ENCODE measurements at regions not wholly inside any gene's neighbourhood (a gene's known extent, or its start where the extent isn't known, plus 50 kb on each side); places are given as distances from the start of the nearest gene placed in this dataset.

- TF ChIP-seq CTCF (IDR thresholded peaks at IDR 0.05; ENCODE audit: low read depth, low read length, missing control alignments): no peak
- no peak overlapping the region for H3K4me3 ChIP-seq (replicated peaks; ENCODE audit: low read depth, low read length)
- no peak for DNase-seq (ENCODE audit: extremely low read depth, low read depth)
These were observed 235.5 kb upstream of the ACVR2A start for GRCh38 chr2:147609301-147609700.

GRCh38 chr2:147607379-147607778 lies 237.4 kb upstream of the ACVR2A start:
- H3K4me3 ChIP-seq (replicated peaks; ENCODE audit: low read depth, low read length): no peak overlapping the region
- DNase-seq (ENCODE audit: extremely low read depth, low read depth): no peak
- TF ChIP-seq CTCF (IDR thresholded peaks at IDR 0.05; ENCODE audit: low read depth, low read length, missing control alignments): no peak

DNA sequence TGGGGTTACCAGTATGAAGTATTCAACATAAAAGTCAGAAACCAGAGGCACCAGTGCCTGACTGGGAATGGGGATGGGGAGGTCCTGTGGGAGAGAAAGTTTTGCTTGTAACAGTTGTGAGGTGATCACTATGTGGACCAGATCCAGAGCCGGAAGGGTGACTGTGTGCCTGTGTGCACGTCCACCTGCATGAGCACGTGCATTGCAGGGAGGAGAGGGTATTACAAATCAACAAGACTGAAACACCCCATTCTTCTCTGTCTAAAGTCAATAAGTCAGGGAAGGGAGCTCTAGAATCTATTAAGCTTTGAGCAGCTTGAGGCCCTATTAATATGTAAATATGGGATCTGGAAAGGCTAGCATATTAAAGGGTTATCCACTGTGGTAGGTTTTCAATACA lies 241.0 kb upstream of the ACVR2A start:
- no peak overlapping the region for H3K4me3 ChIP-seq (replicated peaks; ENCODE audit: low read depth, low read length)
- no peak for TF ChIP-seq CTCF (IDR thresholded peaks at IDR 0.05; ENCODE audit: low read depth, low read length, missing control alignments)
- DNase-seq (ENCODE audit: extremely low read depth, low read depth): no peak

- no peak for TF ChIP-seq CTCF (IDR thresholded peaks at IDR 0.05; ENCODE audit: low read depth, low read length, missing control alignments)
These were observed 241.4 kb upstream of the ACVR2A start for GRCh38 chr2:147603447-147603846.

GRCh38 chr2:147600646-147601045 lies 244.2 kb upstream of the ACVR2A start:
- no peak for TF ChIP-seq CTCF (IDR thresholded peaks at IDR 0.05; ENCODE audit: low read depth, low read length, missing control alignments)
- no peak overlapping the region for H3K4me3 ChIP-seq (replicated peaks; ENCODE audit: low read depth, low read length)
- DNase-seq (ENCODE audit: extremely low read depth, low read depth): no peak

More at GRCh38 chr2:147603447-147603846, 241.4 kb upstream of the ACVR2A start:
- DNase-seq (ENCODE audit: extremely low read depth, low read depth): no peak
- H3K4me3 ChIP-seq (replicated peaks; ENCODE audit: low read depth, low read length): no peak overlapping the region

GRCh38 chr2:147600223-147600622 lies 244.6 kb upstream of the ACVR2A start:
- H3K4me3 ChIP-seq (replicated peaks; ENCODE audit: low read depth, low read length): no peak overlapping the region
- no peak for TF ChIP-seq CTCF (IDR thresholded peaks at IDR 0.05; ENCODE audit: low read depth, low read length, missing control alignments)
- DNase-seq (ENCODE audit: extremely low read depth, low read depth): no peak

GRCh38 chr2:147595200-147595599 lies 249.6 kb upstream of the ACVR2A start:
- no peak overlapping the region for H3K4me3 ChIP-seq (replicated peaks; ENCODE audit: low read depth, low read length)
- no peak for TF ChIP-seq CTCF (IDR thresholded peaks at IDR 0.05; ENCODE audit: low read depth, low read length, missing control alignments)
- DNase-seq (ENCODE audit: extremely low read depth, low read depth): no peak

All from HFF-Myc (cell line).